ENCODE measurements at regions not wholly inside any gene's neighbourhood (a gene's known extent, or its start where the extent isn't known, plus 50 kb on each side); places are given as distances from the start of the nearest gene placed in this dataset.

DNA sequence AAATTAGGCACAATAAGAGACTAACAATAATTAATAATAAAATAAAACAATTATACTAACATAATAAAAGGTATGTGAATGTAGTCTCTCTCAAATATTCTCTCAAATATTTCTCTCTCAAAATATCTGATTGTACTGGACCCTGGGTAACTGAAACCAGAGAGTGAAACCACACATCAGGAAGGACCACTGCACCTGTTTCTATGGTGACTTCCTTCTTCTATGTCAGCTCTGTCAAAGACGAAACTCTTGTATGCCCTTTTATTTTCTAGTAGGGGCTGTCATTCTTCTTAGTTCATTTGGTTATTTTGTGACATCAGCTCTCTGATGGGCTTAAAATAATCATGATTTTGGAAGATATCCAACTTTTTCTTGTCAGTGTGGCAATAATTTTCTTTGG is 428.0 kb upstream of the TPK1 start:
- TF ChIP-seq, protein P1, sequence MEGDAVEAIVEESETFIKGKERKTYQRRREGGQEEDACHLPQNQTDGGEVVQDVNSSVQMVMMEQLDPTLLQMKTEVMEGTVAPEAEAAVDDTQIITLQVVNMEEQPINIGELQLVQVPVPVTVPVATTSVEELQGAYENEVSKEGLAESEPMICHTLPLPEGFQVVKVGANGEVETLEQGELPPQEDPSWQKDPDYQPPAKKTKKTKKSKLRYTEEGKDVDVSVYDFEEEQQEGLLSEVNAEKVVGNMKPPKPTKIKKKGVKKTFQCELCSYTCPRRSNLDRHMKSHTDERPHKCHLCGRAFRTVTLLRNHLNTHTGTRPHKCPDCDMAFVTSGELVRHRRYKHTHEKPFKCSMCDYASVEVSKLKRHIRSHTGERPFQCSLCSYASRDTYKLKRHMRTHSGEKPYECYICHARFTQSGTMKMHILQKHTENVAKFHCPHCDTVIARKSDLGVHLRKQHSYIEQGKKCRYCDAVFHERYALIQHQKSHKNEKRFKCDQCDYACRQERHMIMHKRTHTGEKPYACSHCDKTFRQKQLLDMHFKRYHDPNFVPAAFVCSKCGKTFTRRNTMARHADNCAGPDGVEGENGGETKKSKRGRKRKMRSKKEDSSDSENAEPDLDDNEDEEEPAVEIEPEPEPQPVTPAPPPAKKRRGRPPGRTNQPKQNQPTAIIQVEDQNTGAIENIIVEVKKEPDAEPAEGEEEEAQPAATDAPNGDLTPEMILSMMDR (IDR thresholded peaks at IDR 0.05; ENCODE audit: low read depth, low read length, poor library complexity, severe bottlenecking): no peak
- TF ChIP-seq EZH2phosphoT487 (IDR thresholded peaks at IDR 0.05; ENCODE audit: borderline replicate concordance, low read length): no peak
